Natural killer cell (primary cell): ENCODE measurements at regions not wholly inside any gene's neighbourhood (a gene's known extent, or its start where the extent isn't known, plus 50 kb on each side); places are given as distances from the start of the nearest gene placed in this dataset.

ENCODE experiments used
- ATAC-seq, 3 donors: fragments of 150-1000 bp in 2 of 3; fragments of 200-7000 bp in 1 of 3; cut with Tn5 transposase; 1 replicate in 1 of 3; 2 replicates in 2 of 3; pipeline ENCODE4 v1.10.0; 2021; ENCODE audit warnings: mild to moderate bottlenecking in 2 of 3, moderate library complexity in 2 of 3
- DNase-seq, 2 donors: peaks; one replicate each; pipeline versions ENCODE4 v3.0.0 to v3.0.0-alpha.2; 2013 to 2021; ENCODE audit warnings: mixed read lengths in 1 of 2
- H3K27ac ChIP-seq: one replicate; pipeline ENCODE4 v1.5.1; 2013; ENCODE audit warnings: mild to moderate bottlenecking, low read length
- H3K27me3 ChIP-seq: one replicate; pipeline ENCODE4 v1.6.1; 2013; ENCODE audit warnings: low read length; ENCODE audit not compliant: control insufficient read depth, insufficient read depth
- H3K36me3 ChIP-seq: one replicate; pipeline ENCODE4 v1.6.1; 2013; ENCODE audit warnings: low read length; ENCODE audit not compliant: control insufficient read depth, insufficient read depth
- H3K4me1 ChIP-seq: one replicate; pipeline ENCODE4 v1.6.1; 2013; ENCODE audit warnings: low read length; ENCODE audit not compliant: control insufficient read depth, insufficient read depth
- H3K4me3 ChIP-seq: one replicate; pipeline ENCODE4 v1.5.1; 2013; ENCODE audit warnings: low read length
- H3K9me3 ChIP-seq: one replicate; pipeline ENCODE4 v1.6.1; 2013; ENCODE audit warnings: low read length; ENCODE audit not compliant: control insufficient read depth, insufficient read depth
- H3K27ac Mint-ChIP-seq, 2 donors: one replicate each; pipeline ENCODE4 v1.8.0; 2022; ENCODE audit warnings: mild to moderate bottlenecking in 2 of 2, mixed read lengths in 2 of 2, moderate library complexity in 1 of 2
- H3K27me3 Mint-ChIP-seq, 2 donors: one replicate each; pipeline ENCODE4 v1.8.0; 2022; ENCODE audit warnings: low read depth in 2 of 2, mixed read lengths in 2 of 2
- H3K36me3 Mint-ChIP-seq: one replicate; pipeline ENCODE4 v1.8.0; 2022; ENCODE audit warnings: mixed read lengths
- H3K4me1 Mint-ChIP-seq, 2 donors: one replicate each; pipeline ENCODE4 v1.8.0; 2022; ENCODE audit warnings: mixed read lengths in 2 of 2
- H3K4me3 Mint-ChIP-seq: one replicate; pipeline ENCODE4 v1.8.0; 2022; ENCODE audit warnings: mild to moderate bottlenecking, moderate library complexity, mixed read lengths
- H3K9me3 Mint-ChIP-seq, 2 donors: one replicate each; pipeline ENCODE4 v1.8.0; 2022; ENCODE audit warnings: mixed read lengths in 2 of 2
- CTCF ChIP-seq: fragments of 200-600 bp; IDR thresholded peaks from one replicate; pipeline ENCODE4 v1.8.0; 2022; ENCODE audit warnings: antibody characterized with exemption
- WGBS: methylation state at CpG from one replicate; pipeline ENCODE4 v1.1.7; 2013; ENCODE audit warnings: missing lambda C conversion rate; ENCODE audit not compliant: insufficient coverage; 5-methylcytosine and 5-hydroxymethylcytosine counted together
- intact Hi-C: fragments of 100-400 bp; cut with micrococcal nuclease; formaldehyde crosslinking; loops from one replicate; pipeline ENCODE4 v1.14.2; 2022

- no CpG with 5 or more reads among the region's 3 CpGs for WGBS
- Histone ChIP-seq H3K27ac (no peak overlapping the region), H3K9me3 (no peaks in the 10 kb centered on the region), H3K36me3 (no peaks in the 10 kb centered on the region), H3K4me1 (no peaks in the 10 kb centered on the region), H3K27me3 (no peaks in the 10 kb centered on the region), H3K4me3 (no peak overlapping the region)
- H3K9me3 Mint-ChIP-seq, result peaks cover 8 to 9% of the 10 kb centered on the region in 2 donors
- no peak for TF ChIP-seq CTCF
- H3K27ac Mint-ChIP-seq, result no peak overlapping the region
- no peaks in the 10 kb centered on the region for H3K27me3 Mint-ChIP-seq
- no peak overlapping the region for H3K4me3 Mint-ChIP-seq
- ATAC-seq (no peak), DNase-seq (no peak)
- H3K4me1 Mint-ChIP-seq, result no peaks in the 10 kb centered on the region
- H3K36me3 Mint-ChIP-seq, result no peaks in the 10 kb centered on the region
- intact Hi-C loops, result no loop called here
Observed at GRCh38 chr20:11697055-11697454, 220.6 kb upstream of the BTBD3 start.

DNA sequence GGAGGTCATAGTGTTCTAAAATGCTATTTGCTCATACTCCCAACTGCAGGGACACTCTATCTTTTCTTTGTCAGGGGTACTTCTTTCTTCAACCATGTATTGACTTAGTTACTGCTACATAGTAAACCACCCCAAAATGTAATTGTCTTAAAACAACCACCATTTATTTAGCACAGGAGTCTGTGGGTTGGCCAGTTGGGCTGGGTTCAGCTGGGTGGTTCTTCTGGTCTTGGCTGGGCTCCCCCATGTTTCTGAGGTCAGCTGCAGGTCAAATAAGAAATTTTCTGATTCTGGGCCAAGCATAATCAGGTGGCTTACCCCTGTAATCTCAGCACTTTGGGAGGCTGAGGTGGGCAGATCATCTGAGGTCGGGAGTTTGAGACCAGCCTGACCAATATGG lies 220.0 kb upstream of the BTBD3 start:
- Histone ChIP-seq H3K4me1 (no peaks in the 10 kb centered on the region), H3K36me3 (no peaks in the 10 kb centered on the region), H3K27me3 (no peaks in the 10 kb centered on the region), H3K9me3 (no peaks in the 10 kb centered on the region), H3K27ac (no peak overlapping the region), H3K4me3 (no peak overlapping the region)
- H3K4me3 Mint-ChIP-seq, result no peak overlapping the region
- ATAC-seq, result no peak
- WGBS, result 100% methylated on average over 1 of the region's 1 CpG
- H3K4me1 Mint-ChIP-seq, result no peaks in the 10 kb centered on the region
- no peaks in the 10 kb centered on the region for H3K27me3 Mint-ChIP-seq
- no peak overlapping the region for H3K27ac Mint-ChIP-seq
- H3K36me3 Mint-ChIP-seq, result no peaks in the 10 kb centered on the region
- no peak for DNase-seq
- H3K9me3 Mint-ChIP-seq, result peaks cover 8 to 9% of the 10 kb centered on the region in 2 donors
- TF ChIP-seq CTCF, result no peak
- intact Hi-C loops, result no loop called here

DNA sequence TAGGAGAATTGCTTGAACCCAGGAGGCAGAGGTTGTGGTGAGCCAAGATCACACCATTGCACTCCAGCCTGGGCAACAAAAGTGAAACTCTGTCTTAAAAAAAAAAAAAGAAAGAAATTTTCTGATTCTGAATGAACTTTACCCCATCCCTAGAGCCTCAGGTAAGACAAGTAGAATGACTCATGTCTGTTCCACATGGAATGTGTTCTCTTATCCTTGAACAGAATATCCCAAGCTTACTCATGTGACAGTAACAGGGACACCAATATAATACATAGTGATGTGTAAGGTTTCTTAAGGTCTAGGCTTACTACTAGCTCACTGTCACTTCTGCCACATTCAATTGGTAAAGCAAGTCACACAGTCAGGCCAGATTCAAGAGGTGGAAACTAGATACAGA lies 219.6 kb upstream of the BTBD3 start:
- Mint-ChIP-seq H3K4me1 (no peaks in the 10 kb centered on the region), H3K9me3 (peaks cover 6 to 8% of the 10 kb centered on the region in 2 donors), H3K4me3 (no peak overlapping the region)

More for the DNA sequence above, 219.6 kb upstream of the BTBD3 start:
- ATAC-seq, result no peak
- no peaks in the 10 kb centered on the region for H3K27me3 Mint-ChIP-seq
- no peak for DNase-seq
- no peaks in the 10 kb centered on the region for H3K36me3 ChIP-seq
- H3K9me3 ChIP-seq, result no peaks in the 10 kb centered on the region
- intact Hi-C loops, result no loop called here
- H3K27me3 ChIP-seq, result no peaks in the 10 kb centered on the region
- no peaks in the 10 kb centered on the region for H3K4me1 ChIP-seq
- TF ChIP-seq CTCF, result no peak
- no peak overlapping the region for H3K4me3 ChIP-seq
- H3K36me3 Mint-ChIP-seq, result no peaks in the 10 kb centered on the region
- no peak overlapping the region for H3K27ac ChIP-seq
- H3K27ac Mint-ChIP-seq, result no peak overlapping the region
